Right hindlimb (tissue), 1 donor: ENCODE measurements at regions not wholly inside any gene's neighbourhood (a gene's known extent, or its start where the extent isn't known, plus 50 kb on each side); places are given as distances from the start of the nearest gene placed in this dataset.
A peak's percentile ranks its signal among the peaks of the same experiment; 100 is the strongest.
"Not testable (repeated sequence)": the region's sequence is repeated elsewhere in the genome, so short reads cannot be mapped to it uniquely, and the experiment has no call there.

Experiments
- DNase-seq: peaks from one replicate; pipeline ENCODE4 v3.0.0-alpha.2; 2018

DNA sequence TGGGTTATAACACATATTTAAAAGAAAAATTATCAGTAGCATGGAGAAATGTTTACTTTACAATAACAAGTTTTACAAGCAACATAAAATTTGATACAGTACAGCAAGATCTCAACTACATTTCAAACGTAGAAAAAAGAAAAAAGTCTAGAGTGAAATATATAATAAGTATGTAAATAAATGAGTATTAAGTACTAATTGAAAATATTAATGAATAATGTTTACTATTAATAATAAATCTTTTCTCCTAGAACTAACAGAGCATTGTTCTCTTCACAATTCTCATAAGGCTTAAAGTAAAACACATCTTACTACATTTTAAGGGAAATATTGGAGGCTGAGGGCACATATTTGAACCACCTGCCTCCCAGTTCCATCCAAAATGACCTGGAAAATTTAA lies 72.1 kb downstream of the TMEM212 start:
- no peak for DNase-seq

DNA sequence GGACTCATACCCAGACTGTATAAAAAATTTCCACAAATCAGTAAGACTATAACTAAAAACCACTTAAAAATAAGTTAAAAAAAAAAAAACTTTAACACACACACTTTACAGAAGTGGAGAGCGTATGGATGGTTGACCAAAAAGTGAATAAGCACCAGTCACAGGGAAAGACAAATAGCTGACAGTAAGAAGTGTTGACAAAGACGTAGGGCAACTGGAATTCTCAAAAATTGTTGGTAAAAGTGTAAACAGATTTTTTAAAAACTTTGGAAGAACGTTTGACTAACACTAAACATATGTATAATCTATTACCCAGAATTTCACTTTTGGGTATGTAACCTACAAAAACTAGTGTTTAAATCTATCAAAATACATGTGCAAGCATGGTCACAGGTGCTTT lies 73.7 kb downstream of the TMEM212 start:
- no peak for DNase-seq

DNA sequence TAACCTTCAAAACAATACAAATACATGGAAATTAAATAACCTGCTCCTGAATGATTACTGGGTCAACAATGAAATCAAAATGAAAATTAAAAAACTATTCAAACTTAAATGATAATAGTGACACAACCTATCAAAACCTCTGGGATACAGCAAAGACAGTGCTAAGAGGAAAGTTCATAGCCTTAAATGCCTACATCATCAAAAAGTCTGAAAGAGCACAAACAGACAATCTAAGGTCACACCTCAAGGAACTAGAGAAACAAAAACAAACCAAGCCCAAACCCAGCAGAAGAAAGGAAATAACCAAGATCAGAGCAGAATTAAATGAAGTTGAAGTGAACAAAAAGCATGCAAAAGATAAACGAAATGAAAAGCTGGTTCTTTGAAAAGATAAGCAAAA lies 79.5 kb downstream of the TMEM212 start:
- not testable (repeated sequence) for DNase-seq

DNA sequence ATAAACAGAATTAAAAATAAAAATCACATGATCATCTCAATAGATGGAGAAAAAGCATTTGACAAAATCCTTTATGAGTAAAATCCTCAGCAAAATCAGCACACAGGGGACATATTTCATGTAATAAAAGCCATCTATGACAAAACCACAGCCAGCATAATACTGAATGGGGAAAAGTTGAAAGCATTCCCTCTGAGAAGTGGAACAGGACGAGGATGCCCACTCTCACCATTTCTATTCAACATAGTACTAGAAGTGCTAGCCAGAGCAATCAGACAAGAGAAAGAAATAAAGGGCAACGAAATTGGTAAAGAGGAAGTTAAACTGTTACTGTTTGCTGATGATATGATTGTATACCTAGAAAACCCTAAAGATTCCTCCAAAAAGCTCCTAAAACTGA lies 80.5 kb downstream of the TMEM212 start:
- not testable (repeated sequence) for DNase-seq

DNA sequence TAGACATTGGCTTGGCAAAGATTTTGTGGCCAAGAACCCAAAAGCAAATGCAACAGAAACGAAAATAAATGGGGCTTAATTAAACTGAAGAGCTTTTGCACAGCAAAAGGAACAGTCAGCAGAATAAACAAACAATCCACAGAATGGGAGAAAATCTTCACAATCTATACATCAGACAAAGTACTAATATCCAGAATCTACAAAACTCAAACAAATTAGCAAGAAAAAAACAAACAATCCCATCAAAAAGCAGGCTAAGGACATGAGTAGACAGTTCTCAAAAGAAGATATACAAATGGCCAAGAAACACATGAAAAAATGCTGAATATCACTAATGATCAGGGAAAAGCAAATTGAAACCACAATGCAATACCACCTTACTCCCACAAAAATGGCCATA lies 81.7 kb downstream of the TMEM212 start:
- DNase-seq, result not testable (repeated sequence)

DNA sequence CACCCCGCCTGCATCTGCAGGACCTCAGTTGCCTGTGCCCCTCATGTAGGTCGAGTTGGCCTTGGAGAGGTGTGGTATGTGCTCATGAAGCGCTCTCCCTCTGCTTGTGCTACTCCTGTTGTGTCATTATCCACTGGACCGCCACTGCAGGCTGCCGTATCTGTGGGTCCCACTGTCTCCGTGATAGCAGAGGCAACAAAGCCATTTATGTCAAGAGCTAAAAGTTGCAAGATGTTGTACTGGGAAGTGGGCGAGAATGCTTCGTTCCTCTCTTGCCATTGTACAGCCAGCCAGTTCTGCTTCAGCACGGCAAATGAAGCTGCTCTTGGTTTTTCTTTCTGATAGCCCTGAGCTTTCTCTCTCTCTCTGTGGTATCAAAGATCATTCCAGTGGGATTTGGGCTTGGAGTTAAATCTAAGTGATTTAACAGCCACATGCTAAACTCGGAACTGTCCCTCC lies 89.0 kb downstream of the TMEM212 start:
- DNase-seq, result no peak

DNA sequence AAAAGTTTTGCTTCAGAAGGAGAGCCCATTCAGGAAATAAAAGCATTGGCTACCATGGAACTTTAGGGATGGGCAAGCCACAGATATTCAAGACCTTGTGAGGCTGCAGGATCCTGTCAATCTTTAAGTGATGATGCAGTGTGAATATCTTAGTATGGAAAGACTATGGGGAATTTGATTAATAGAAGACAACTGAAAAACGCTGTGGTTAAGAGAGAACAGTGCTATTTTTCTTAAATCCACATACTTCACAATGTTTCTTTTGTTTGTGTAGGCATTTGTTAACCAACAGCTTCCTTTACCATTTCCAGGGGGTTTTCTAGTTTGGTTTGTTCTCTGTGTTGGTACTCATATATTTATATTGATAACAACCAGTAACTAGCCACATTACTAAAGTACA lies 90.3 kb downstream of the TMEM212 start:
- DNase-seq, result no peak

DNA sequence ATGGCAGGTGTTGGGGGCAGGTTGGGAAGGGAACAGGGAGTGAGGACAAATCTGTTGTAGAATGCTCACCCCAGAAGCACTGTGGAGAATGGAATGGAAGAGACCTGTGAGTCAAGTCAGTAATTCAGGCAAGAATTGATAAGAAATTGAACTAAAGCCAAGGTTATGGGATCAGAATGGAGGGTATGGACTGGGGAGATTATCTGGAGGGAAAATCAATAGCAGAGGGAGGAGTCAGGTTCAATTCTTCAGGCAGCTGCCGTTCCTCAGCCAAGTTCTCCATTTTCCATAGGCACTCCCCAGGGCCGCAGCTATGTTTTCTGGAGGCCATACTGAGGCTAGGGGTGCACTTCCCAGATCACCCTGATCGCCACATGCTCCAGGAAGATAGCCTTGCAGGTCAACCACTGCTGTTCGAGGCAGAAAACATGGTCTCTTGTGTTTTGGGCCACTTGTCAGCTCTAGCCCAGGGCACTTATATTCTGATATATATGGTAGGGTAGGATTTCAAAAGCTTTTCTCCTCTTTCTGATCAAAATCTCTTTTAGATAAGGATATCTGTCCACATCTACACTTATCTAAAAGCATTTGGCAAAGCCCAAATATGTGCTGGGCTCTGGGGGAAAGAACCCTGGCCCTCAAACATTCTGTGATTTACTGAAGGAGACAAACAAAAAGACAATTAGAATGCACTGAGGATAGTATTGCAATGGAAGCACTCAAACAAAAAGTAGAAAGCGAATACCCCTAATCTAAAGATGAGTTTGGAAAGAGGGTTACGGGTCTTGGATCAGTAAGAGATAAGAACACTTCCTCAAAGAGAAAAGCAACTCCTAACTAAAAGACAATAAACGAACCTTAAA lies 92.3 kb downstream of the TMEM212 start:
- DNase-seq, result no peak

DNA sequence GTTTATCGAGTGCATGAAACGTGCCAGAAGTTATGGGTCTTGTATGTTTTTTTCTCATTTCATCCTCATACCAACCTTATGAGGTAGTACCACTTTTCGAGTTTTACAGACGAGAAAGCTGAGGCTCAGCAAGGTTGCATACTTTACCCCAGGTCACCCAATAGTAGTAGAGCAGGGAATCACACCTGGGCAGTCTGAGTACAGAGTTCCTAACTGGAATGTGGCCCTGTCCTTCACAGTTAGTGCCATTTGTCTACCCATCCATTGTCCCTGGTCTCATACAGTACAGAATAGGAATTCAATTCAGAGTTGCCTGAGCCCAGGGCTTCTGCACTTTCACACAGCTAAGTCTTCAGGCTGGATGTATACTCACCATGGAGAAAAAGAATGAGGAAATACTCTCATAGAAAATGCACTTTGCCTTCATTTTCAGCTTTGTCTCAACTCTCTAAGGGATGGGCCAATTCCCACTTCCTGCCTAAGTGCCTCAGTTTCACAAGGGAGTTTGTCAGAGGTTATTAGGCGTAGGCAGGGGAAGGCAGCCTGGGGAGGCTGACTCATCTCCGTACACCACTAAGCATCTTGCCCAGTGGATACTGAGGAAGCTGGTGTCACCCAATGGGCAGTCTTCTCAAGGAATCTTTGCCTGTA lies 93.2 kb downstream of the TMEM212 start:
- DNase-seq, result no peak

DNA sequence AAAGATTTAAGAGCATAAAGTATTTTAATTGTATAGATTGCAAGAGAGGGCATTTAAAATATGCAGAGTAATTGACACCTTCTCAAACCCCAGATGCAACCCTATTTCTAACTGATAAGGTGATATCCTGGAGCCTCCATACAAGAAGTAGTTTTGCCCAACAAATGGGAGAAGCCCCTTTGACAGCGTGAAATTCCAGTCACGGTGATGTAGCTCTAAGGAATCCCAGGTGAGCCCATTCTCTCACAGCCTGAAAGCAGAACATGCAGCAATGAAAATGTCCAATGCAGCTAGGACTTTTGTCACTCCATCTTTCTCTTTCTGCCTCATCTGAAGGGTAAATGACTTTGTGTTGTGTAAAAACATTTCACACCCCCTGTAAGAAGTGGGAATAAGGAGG lies 96.4 kb downstream of the TMEM212 start:
- DNase-seq, result no peak

DNA sequence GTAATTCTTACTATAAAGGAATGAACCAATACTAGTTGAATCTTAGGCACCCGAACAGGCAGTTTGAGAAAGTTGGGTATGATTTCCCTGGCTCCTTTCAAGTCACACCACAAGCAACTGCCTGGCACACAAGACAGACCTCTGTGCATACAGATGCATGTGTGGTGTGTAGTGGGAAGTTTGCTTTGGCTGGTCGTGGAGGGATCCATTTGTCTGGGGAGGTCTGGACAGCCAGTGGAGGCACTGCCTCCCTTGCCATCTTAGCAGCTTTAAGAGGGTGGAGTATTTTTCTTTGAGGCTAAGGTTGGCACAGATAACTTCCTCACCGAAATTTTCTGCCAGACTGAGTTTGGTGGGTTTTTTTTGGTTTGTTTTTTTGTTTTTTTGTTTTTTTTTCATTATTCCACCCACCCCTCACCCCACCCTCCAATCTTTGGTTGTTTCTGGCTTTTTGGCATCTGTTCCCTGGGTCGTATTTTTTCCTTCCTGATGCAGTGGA lies 97.1 kb downstream of the TMEM212 start:
- DNase-seq, result peak; percentile 35

DNA sequence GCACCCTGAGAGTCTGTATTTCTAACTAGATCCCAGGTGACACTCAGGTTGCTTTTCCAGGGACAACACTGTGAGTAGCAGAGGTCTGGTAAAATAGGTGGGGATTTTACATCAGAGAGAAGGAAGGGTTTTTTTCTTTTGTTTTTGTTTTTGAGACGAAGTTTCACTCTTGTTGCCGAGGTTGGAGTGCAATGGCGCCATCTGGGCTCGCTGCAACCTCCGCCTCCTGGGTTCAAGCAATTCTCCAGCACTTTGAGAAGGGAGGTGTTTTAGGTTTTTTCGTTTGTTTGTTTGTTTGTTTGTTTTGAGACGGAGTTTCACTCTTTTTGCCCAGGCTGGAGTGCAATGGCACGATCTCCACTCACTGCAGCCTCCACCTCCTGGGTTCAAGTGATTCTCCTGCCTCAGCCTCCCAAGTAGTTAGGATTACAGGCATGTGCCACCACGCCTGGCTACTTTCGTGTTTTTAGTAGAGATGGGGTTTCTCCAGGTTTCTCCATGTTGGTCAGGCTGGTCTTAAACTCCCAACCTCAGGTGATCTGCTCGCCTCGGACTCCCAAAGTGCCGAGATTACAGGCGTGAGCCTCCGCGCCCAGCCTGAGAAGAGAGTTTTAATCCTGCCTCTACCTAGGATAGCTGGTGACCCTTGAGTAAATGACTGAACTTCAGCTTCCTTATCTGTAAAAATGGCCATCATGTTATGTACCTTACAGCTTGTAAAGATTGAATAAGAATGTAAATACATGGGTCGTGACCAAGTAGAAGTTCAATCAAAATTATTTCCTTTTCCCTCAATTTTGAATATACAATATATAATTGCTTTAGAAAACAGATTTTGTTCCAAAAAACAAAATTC lies 95.9 kb upstream of the FNDC3B start:
- no peak for DNase-seq

DNA sequence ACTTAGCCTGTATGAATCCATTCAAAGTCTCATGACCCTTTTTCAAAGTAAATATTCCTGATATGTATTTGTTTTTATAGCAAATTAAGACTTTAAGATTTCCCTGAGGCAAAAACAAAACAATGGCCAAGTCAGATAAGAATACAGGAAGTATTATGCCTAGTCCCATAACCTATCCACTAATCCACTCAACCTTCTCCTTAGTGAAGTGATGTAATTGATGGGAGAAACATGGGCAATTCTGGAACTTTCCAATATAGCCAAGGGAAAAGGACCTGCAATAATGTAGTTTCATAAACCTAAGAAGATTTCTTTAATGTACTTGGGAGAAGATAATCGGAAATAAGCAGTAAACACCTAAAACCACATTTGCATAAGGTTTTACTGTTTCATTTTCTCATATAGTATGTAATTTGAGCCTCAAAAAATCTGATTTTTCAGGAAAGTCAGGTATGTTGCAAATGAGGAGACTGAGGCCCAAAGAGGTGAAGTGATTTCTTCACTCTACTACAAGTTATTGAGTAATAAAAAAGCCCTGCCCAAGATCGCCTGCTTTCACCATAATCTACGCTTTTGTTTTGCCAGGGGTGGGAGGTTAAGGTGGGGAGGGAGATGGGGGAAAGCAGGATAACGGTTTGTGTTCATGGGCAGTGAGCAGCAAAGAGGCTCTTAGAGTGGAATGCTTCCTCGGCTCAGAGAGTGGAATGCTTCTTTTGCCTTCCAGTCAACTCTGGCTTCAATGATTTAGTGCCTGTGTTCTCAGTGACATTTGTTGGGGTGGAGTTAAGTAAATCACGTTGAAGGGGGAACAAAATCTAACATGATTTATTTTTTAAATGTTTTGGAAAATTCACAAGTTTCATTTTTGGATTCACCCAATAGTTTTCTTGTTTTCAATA lies 95.0 kb upstream of the FNDC3B start:
- peak; percentile 22 for DNase-seq

DNA sequence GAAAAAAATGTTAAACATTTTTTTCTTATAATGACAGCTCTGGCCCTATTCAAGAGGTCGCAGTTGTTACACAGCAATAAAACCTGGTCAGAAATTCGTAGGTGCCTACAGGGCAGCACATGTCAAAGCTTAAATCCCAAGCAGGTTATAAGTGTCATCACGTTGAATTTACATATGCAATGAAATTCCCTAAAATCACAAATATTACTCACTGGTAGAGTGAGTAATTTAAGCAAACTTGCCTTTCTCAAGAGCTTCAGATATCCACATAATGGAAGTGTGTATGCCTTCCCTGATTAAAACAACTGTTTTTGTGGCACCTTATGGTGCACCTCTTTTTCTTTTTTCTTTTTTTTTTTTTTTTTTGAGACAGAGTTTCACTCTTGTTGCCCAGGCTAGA lies 90.7 kb upstream of the FNDC3B start:
- DNase-seq, result no peak

DNA sequence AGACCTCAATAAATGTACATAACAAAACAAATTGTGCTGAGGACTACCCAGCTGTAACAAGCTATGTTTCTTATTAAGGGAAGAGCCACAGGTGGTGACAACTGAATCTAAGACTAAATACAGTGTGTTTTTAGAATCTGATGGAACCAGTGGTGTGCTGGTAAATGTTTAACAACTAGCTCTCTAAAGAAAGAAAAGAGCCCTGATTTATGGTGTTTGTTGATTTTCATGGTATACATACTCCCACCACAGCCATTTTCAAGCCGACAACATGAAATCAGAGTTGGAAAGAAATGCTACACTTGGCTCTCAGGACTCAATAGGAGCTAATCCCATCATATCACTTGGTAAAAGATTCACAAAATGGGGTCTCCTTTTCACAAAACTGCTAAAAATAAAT lies 89.8 kb upstream of the FNDC3B start:
- no peak for DNase-seq

DNA sequence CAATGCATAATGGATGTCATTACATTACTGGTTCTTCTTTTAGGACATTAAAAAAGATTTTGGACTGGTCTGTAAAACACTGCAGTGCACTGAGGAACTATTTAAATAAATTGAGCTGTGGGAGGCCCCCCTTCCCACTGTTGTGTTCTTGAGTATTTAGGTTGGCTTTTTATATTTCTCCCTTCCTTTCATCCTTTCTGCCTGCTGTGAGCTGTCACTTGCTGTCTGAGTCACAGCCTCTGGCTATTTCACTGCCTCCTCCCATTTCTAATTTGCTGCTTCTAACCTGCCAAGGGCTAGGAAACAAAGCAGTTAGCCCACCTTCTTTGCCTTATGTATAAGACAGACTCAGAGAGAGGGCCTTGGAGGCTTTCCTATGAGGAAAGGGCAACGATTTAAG lies 89.0 kb upstream of the FNDC3B start:
- no peak for DNase-seq

DNA sequence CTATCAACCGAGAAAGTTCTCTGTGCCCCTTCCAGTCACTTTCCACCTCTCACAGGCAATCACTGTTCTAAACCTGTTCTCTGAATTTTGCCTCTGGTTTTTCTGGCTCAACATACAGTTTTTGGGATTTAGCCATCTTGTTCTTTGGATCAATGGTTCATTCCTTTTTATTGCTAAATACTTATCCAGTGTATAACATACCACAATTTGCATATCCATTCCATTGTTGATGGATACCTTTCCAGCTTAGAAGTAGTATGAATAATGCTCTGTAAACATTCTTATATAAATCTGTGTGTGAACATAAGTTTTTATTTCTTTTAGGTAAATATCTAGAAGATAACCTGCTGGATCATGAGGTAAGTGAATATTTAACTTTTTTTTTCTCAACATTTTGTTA lies 87.8 kb upstream of the FNDC3B start:
- DNase-seq, result no peak

DNA sequence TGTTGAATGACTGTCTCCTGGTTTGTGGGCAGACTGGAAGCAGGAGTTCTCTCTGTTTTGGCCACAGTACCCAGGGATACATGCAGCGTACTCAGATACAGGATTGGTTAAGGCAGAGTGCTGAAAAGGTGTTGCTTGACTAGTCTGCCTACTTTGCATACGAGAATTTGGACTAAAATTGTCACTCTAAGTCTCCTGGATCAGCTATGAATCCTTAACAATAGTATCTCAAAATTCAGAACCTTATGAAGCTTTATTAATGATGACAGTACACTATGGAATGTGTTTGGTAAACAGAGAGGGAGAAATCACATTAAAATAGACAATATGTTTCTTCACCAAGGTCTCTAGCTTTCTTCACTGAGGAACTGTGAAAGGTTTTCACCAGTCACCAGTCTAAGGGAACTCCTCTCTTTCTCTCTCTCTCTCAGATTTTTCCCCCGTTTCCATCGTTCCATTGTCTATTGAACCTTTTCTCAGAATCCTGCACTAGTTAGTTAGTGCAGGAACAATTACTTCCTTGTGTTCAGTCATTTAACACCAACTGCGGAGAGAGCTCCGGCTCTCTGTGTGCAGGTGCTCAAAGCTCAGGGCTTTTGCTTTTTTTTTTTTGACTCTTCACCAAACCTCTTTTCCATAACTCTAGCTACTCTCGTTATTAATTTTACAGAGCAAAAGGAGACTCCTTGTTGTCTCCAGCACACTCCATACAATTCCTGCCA lies 85.9 kb upstream of the FNDC3B start:
- no peak for DNase-seq

DNA sequence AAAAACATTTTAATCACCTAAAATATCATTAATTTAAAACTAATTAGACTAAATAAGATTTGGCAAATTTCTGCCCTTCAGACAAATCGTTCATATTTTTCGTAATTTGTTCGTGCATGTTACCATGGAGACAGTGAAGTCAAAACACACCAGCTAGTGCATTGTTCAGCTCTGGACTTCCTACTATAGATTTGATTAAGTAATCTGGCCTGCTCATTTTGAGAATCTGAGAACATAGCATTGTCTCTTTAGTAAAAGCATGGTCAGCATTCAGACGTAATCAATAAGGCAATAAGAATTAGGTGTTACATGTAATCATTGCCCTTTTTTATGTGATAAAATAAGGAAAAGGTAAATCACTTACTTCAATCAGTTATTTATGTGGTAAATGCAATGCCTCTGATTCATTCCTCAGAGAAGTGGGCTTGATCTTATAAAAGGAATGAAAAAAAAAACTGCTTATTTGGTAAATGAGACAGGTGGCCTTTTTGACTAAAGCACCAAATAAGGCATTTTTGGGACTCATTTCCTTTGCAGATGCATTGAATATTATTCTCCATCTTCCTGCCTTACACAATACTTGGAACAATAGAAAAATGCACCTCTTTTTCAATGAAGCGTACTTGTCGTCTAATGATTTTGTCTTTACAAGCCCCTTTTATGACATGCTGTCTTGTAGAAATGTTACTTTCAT lies 84.5 kb upstream of the FNDC3B start:
- no peak for DNase-seq

DNA sequence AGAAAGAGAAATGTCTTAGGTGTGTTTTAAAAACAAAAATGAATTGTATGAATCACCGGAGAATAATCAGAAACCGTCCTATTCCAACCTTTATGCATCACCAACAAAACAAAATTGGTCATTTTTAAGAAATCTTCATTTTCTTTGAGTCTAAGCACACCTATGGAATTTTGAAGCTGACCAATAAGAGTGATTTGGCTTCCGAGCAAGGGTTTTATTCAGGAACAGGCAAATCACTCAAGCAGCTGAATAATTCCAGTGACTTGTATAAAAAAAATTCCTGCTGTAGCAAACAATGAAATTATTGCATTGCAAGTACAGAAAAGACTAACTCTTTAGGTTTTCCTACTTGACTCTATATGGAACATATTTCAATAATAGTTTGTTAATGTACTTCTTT lies 83.8 kb upstream of the FNDC3B start:
- DNase-seq, result no peak

DNA sequence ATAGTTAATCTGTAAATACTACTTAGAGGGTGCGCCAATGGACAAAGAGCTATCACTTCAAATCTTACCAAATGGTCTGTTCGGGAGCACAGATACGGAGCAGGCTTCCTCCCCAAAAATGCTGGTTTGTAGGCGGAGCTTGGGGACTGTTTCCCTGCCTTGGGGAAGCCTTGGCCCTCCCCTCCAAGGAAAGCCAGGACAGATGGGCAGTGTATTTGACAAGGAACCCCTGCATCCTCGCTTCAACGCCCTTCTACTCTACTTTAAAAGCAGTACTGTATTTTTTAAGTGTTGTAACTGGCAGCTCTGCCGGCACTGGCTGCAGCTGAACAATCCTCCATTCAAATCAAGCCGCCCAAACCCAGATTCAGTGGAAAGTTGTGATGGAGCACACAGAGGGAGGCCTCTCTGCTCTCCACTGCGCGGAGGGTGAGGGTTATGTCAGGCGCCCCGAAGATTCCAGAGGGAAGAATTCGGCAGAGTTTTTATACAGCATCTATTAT lies 83.1 kb upstream of the FNDC3B start:
- peak; percentile 53 for DNase-seq
